ENCODE measurements at regions not wholly inside any gene's neighbourhood (a gene's known extent, or its start where the extent isn't known, plus 50 kb on each side); places are given as distances from the start of the nearest gene placed in this dataset.

- peak; percentile 72 for TF ChIP-seq CTCF (IDR thresholded peaks at IDR 0.05)
These were observed 116.6 kb upstream of the HIVEP3 start for GRCh38 chr1:42035205-42035829.

- no peak for TF ChIP-seq CTCF (IDR thresholded peaks at IDR 0.05)
These were observed 115.7 kb upstream of the HIVEP3 start for GRCh38 chr1:42034426-42034825.

GRCh38 chr1:42033629-42034028, 114.9 kb upstream of the HIVEP3 start:
- no peak for TF ChIP-seq CTCF (IDR thresholded peaks at IDR 0.05)

- TF ChIP-seq CTCF (IDR thresholded peaks at IDR 0.05), result no peak
These were observed 99.0 kb upstream of the HIVEP3 start for GRCh38 chr1:42017730-42018129.

GRCh38 chr1:42017259-42017658, 98.5 kb upstream of the HIVEP3 start:
- no peak for TF ChIP-seq CTCF (IDR thresholded peaks at IDR 0.05)

- no peak for TF ChIP-seq CTCF (IDR thresholded peaks at IDR 0.05)
These were observed 96.1 kb upstream of the HIVEP3 start for GRCh38 chr1:42014823-42015222.

GRCh38 chr1:42013881-42014470, 95.3 kb upstream of the HIVEP3 start:
- TF ChIP-seq CTCF (IDR thresholded peaks at IDR 0.05), result no peak

GRCh38 chr1:42012852-42013251, 94.1 kb upstream of the HIVEP3 start:
- no peak for TF ChIP-seq CTCF (IDR thresholded peaks at IDR 0.05)
